Sigmoid colon (tissue), 4 donors: ENCODE measurements at regions not wholly inside any gene's neighbourhood (a gene's known extent, or its start where the extent isn't known, plus 50 kb on each side); places are given as distances from the start of the nearest gene placed in this dataset.
"Not testable (repeated sequence)": the region's sequence is repeated elsewhere in the genome, so short reads cannot be mapped to it uniquely, and the experiment has no call there.

Experiments used
- EP300 ChIP-seq, 4 donors: sonication (generic); formaldehyde crosslinking; IDR thresholded peaks; one replicate each; pipeline ENCODE4 v1.6.1; 2017; ENCODE audit warnings: antibody characterized with exemption in 4 of 4
- POLR2A ChIP-seq, 2 donors: fragments of 450-650 bp; IDR thresholded peaks; one replicate each; pipeline ENCODE4 v1.6.1; 2016; ENCODE audit warnings: antibody characterized with exemption in 2 of 2, mild to moderate bottlenecking in 2 of 2, moderate library complexity in 2 of 2
- POLR2AphosphoS5 ChIP-seq, 4 donors: sonication (generic); formaldehyde crosslinking; IDR thresholded peaks; one replicate each; pipeline ENCODE4 v1.6.1; 2017; ENCODE audit warnings: antibody characterized with exemption in 4 of 4
- TF ChIP-seq, protein P1 (sequence below), 4 experiments: fragments of 450-650 bp in 3 of 4; fragments of 200-600 bp in 1 of 4; IDR thresholded peaks; one replicate each; pipeline ENCODE4 v1.5.1; 2016 to 2019; ENCODE audit warnings: antibody characterized with exemption in 4 of 4, mild to moderate bottlenecking in 3 of 4, moderate library complexity in 2 of 4

DNA sequence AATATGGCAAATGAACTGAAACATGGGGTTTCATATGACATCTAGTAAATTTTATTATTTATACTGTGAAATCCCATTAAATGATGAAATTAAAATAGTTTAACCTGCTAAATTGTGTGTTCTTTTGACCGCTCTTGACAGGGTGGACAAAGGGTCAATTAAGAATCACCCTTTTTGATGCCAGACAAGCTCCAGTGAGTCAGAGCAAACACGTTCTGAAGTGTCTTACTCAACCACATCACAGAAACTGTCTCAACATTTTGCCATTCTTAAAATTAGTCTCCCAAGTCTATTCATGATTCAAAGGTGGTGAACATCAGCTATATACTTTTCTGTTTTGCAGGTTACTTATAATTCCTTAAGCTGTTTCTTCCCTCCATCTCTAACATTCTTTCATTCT is 213.4 kb downstream of the SPATA31A1 start:
- not testable (repeated sequence) for TF ChIP-seq POLR2A, POLR2AphosphoS5, EP300 (IDR thresholded peaks at IDR 0.05)
- TF ChIP-seq, protein P1, sequence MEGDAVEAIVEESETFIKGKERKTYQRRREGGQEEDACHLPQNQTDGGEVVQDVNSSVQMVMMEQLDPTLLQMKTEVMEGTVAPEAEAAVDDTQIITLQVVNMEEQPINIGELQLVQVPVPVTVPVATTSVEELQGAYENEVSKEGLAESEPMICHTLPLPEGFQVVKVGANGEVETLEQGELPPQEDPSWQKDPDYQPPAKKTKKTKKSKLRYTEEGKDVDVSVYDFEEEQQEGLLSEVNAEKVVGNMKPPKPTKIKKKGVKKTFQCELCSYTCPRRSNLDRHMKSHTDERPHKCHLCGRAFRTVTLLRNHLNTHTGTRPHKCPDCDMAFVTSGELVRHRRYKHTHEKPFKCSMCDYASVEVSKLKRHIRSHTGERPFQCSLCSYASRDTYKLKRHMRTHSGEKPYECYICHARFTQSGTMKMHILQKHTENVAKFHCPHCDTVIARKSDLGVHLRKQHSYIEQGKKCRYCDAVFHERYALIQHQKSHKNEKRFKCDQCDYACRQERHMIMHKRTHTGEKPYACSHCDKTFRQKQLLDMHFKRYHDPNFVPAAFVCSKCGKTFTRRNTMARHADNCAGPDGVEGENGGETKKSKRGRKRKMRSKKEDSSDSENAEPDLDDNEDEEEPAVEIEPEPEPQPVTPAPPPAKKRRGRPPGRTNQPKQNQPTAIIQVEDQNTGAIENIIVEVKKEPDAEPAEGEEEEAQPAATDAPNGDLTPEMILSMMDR (IDR thresholded peaks at IDR 0.05) = not testable (repeated sequence)
